ENCODE measurements at regions not wholly inside any gene's neighbourhood (a gene's known extent, or its start where the extent isn't known, plus 50 kb on each side); places are given as distances from the start of the nearest gene placed in this dataset.
"Not testable (repeated sequence)": the region's sequence is repeated elsewhere in the genome, so short reads cannot be mapped to it uniquely, and the experiment has no call there.

DNA sequence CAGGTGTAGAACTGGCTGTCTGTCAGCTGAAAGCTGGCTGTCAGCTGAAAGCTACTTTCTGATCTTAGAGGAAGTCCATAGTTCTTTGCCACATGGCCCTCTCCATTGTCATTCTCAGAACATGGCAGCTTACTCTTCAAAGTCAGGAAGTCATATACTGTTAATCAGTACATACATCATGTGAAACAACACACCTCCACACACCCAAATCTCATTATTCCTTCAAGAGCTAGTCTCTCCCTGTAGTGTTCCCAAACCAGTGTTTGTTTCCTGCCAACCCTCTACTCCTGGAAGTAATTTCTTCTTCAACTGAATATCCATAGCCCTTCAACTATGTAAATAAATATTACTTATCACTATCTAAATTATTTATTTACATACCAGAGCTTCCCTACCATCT is 58.9 kb downstream of the OR5AK2 start:
- DNase-seq, result no peak

GRCh38 chr11:57049749-57050148 is 61.0 kb downstream of the OR5AK2 start:
- no peak for DNase-seq

GRCh38 chr11:57054817-57055216 is 66.1 kb downstream of the OR5AK2 start:
- no peak for DNase-seq

- no peak for DNase-seq
Observed at GRCh38 chr11:57055744-57056143, 67.0 kb downstream of the OR5AK2 start.

- no peak for DNase-seq
Observed at GRCh38 chr11:57056735-57057134, 68.0 kb downstream of the OR5AK2 start.

DNA sequence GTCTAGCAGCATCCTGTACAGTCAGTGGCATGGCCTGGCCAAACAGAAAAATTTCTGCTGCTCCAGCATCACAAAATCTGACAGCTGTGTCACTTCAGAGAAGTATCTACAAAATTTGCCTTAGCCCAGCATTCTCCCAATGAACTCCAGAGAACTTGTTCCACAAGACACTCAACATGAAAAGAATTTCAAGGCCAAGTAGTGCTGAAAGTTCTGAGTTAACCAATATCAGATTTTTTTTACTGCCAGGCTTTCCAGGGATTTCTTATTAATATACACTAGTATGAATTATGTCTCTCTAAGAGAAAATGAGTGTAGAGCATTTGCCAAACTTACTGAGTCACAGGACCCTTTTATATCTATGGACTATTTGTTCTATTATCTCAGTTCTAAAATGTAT is 68.8 kb downstream of the OR5AK2 start:
- DNase-seq, result no peak

- DNase-seq, result not testable (repeated sequence)
Observed at GRCh38 chr11:57062957-57063356, 74.2 kb downstream of the OR5AK2 start.

DNA sequence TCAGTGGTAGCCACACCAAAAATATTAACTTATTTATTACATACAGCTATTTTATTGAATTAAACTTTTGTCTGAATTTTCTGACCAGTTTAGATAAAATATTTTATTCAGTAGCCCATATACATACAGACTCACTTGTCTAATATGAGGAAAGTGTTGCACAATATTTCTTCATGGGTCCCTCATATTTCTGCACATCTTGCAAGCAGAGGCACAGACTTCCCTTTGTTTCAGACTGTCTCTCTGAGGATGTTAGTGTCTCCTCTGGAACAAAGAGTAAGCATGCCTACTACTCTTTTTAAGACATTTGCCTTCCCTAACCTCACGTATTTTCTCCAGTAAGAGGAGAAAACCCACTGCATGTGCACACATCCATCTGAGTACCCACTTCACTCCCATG is 81.2 kb downstream of the OR5AK2 start:
- DNase-seq, result no peak

GRCh38 chr11:57071829-57072228 is 83.1 kb downstream of the OR5AK2 start:
- no peak for DNase-seq

- DNase-seq, result no peak
Observed at GRCh38 chr11:57072640-57073039, 83.9 kb downstream of the OR5AK2 start.

DNA sequence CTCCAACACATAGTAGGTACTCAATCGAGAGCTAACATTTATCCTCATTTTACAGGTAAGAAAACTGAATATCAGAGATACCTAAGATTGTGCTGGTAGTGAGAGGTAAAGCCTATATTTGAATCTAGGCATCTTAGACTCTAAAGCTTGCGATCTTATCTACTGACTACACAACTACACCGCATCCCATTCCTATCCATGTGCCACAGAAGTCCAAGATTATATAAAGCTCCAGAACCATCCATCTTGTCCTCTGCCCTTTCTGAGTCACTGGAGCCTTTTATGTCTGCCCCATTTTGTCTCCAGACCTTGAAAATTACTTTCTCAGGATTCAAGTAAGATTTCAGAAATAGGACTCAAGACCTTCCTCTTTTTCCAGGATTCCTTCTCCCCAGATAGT is 84.4 kb downstream of the OR5AK2 start:
- DNase-seq, result no peak

DNA sequence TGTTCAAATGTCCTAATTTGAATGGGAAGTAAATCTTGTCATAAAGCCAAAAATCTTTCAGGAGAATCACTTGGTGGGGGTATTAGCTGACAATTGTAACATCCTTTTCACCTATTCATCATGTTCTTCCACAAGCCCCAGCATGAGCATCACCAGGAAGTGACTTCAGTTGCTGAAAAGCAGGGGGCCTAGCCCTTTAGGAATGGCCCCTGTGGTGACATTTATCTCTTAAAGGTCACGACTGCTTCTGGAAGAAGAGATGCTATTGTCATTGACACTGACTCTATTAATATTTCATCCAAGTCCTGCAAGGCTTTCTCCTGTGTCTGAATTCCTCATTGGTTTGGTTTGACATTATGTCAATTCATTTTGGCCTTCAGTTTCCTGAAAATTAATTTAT is 92.6 kb downstream of the OR5AK2 start:
- no peak for DNase-seq

- no peak for DNase-seq
Observed at GRCh38 chr11:57082125-57082524, 93.4 kb downstream of the OR5AK2 start.

GRCh38 chr11:57083641-57084385 is 95.1 kb downstream of the OR5AK2 start:
- DNase-seq, result no peak

DNA sequence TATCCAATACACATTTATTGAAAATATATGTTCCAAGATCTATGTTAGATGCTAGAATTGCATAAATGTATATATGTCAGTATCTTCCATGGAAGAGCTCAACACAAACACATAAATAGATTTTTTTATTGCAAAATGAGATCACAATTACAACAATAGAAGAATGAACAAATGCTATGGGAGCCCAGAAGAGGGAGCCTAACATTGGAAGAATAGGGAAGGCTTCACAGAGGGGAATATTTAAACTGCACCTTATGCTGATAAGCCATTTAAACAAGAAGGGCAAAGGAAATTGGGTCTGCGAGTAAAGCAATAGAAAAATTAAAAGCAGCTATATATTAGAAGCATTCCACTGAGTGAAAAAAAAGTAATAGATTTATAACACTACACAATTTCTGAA is 96.1 kb upstream of the LRRC55 start:
- no peak for DNase-seq

DNA sequence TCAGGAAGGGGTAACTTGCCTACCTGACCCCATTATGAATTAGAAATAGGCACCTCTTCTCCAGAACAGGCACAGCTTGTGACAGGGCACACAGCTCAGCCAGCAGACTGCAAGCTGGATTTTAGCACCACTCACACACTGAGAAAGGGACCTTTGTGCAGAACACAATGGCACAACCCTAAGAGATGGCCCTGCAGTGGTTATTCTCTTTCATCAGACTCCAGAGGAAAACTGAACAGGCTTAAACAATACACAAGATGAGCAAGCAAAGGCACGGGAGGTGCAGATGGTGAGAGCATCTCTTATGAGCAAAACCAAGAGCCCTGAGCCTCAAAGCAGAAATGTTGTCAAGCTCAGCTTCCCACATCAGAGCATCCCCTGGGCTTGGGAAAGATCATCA is 93.8 kb upstream of the LRRC55 start:
- DNase-seq, result no peak

DNA sequence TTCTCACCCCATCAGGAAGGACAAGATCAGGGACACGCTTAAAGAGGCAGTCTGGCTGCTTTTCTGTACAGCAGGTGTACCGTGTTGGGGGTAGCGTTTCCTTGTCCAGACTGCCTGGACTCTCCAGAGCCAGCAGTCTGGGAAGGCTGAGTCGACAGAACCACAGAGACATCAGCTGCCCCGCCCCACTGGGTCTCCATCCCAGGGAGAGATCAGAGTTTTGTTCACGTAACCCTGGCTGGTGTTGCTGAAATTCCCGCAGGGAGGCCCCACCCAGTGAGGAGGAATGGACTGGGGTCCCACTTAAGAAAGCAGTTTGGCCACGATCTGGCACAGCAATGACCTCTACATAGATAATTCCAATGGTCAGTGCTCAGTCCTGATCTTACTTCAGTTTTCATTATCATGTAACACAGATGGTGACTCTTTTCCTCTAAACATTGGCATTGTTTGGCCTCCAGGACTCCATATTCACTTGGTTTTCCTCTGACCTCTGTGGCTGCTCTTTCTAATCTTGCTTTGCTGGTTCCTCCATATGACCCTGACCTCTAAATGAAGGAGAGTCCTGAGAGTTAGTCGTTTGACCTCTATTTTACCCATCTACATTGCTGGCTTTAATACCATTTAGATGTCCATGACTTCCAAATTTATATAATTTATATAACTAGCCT is 89.6 kb upstream of the LRRC55 start:
- no peak for DNase-seq

GRCh38 chr11:57094181-57094935 is 87.4 kb upstream of the LRRC55 start:
- no peak for DNase-seq

GRCh38 chr11:57095417-57095816 is 86.3 kb upstream of the LRRC55 start:
- no peak for DNase-seq

- no peak for DNase-seq
Observed at GRCh38 chr11:57095896-57096295, 85.9 kb upstream of the LRRC55 start.

GRCh38 chr11:57097149-57097548 is 84.6 kb upstream of the LRRC55 start:
- DNase-seq, result no peak

- no peak for DNase-seq
Observed at GRCh38 chr11:57098191-57098590, 83.6 kb upstream of the LRRC55 start.

- DNase-seq, result no peak
Observed at GRCh38 chr11:57100638-57101331, 81.0 kb upstream of the LRRC55 start.

Measured in T-helper 2 cell (primary cell).